H1 (cell line): ENCODE measurements at regions not wholly inside any gene's neighbourhood (a gene's known extent, or its start where the extent isn't known, plus 50 kb on each side); places are given as distances from the start of the nearest gene placed in this dataset.

Source experiments
- CTCF ChIA-PET: fragments of 300-600 bp; sonication (Branson Sonifier 250); formaldehyde crosslinking; loops from one replicate; lab custom pipeline; 2021; ENCODE audit not compliant: partially characterized antibody; lab: Charles Lee
- POLR2A ChIA-PET: fragments of 300-600 bp; sonication (Branson Sonifier 250); formaldehyde crosslinking; loops from one replicate; lab custom pipeline; 2021; ENCODE audit warnings: inconsistent platforms; ENCODE audit not compliant: partially characterized antibody; lab: Charles Lee
- DNase-seq, 2 experiments: peaks; one replicate each; pipeline versions ENCODE4 v3.0.0 to v3.0.0-alpha.2; 2010 to 2022; ENCODE audit warnings: low spot score in 2 of 2, low read depth in 1 of 2, mixed read lengths in 1 of 2
- FAIRE-seq: peaks from 2 replicates; lab custom pipeline; 2011; peaks lifted over from hg19 to GRCh38; lab: Jason Lieb, UNC
- H2AFZ ChIP-seq: 2 replicates; pipeline ENCODE4 v1.8.1; 2012; ENCODE audit warnings: low read length, inconsistent platforms
- H2AK5ac ChIP-seq: 2 replicates; pipeline ENCODE4 v1.6.1; 2013; ENCODE audit warnings: low read depth, low read length
- H2BK120ac ChIP-seq: replicated peaks from 2 replicates; pipeline ENCODE3; 2013; ENCODE audit warnings: low read depth, low read length, inconsistent platforms
- H2BK12ac ChIP-seq: 2 replicates; pipeline ENCODE4 v1.6.1; 2013; ENCODE audit warnings: low read depth, low read length
- H2BK15ac ChIP-seq: 2 replicates; pipeline ENCODE4 v1.6.1; 2013; ENCODE audit warnings: low read length
- H2BK20ac ChIP-seq: 2 replicates; pipeline ENCODE4 v1.6.1; 2013; ENCODE audit warnings: low read length
- H2BK5ac ChIP-seq: 2 replicates; pipeline ENCODE4 v1.6.1; 2013; ENCODE audit warnings: low read depth, low read length
- H3K14ac ChIP-seq: 2 replicates; pipeline ENCODE4 v1.6.1; 2013; ENCODE audit warnings: inconsistent platforms; ENCODE audit not compliant: insufficient read length
- H3K18ac ChIP-seq: 2 replicates; pipeline ENCODE4 v1.6.1; 2013; ENCODE audit warnings: low read length; ENCODE audit errors: extremely low read depth
- H3K23ac ChIP-seq: 2 replicates; pipeline ENCODE4 v1.6.1; 2013; ENCODE audit warnings: inconsistent platforms; ENCODE audit not compliant: insufficient read length
- H3K23me2 ChIP-seq: 2 replicates; pipeline ENCODE4 v1.6.1; 2013; ENCODE audit warnings: low read depth, low read length
- H3K27ac ChIP-seq: 2 replicates; pipeline ENCODE4 v1.6.1; 2011; ENCODE audit warnings: low read depth, low read length, inconsistent platforms
- H3K27me3 ChIP-seq, 4 experiments: replicated peaks in 1 of 4; 1 replicate in 1 of 4; 2 replicates in 3 of 4; pipeline versions ENCODE4 v1.6.1 to v1.8.1; 2011 to 2013; ENCODE audit warnings: low read length in 3 of 4, mild to moderate bottlenecking in 3 of 4, inconsistent platforms in 2 of 4, mixed read lengths in 2 of 4, moderate library complexity in 1 of 4; ENCODE audit not compliant: control insufficient read depth in 3 of 4, insufficient read depth in 3 of 4; ENCODE audit errors: extremely low read depth in 1 of 4
- H3K36me3 ChIP-seq, 4 experiments: 2 replicates each; pipeline versions ENCODE4 v1.6.1 to v1.8.1; 2011 to 2013; ENCODE audit warnings: mild to moderate bottlenecking in 4 of 4, low read length in 3 of 4, moderate library complexity in 2 of 4, control low read depth in 1 of 4, inconsistent platforms in 1 of 4; ENCODE audit not compliant: insufficient read depth in 4 of 4, control insufficient read depth in 2 of 4
- H3K4ac ChIP-seq: replicated peaks from 2 replicates; pipeline ENCODE3; 2013; ENCODE audit warnings: low read length, low read depth, mixed read lengths, inconsistent platforms; ENCODE audit not compliant: insufficient read length
- H3K4me1 ChIP-seq, 4 experiments: replicated peaks in 1 of 4; 1 replicate in 1 of 4; 2 replicates in 3 of 4; pipeline versions ENCODE4 v1.6.1 to v1.8.1; 2011 to 2013; ENCODE audit warnings: low read length in 3 of 4, inconsistent platforms in 2 of 4, mixed read lengths in 1 of 4; ENCODE audit not compliant: insufficient read depth in 4 of 4, control insufficient read depth in 3 of 4
- H3K4me2 ChIP-seq, 2 experiments: 2 replicates each; pipeline versions ENCODE4 v1.6.1 to v1.8.1; 2011 to 2013; ENCODE audit warnings: low read depth in 2 of 2, low read length in 2 of 2, control low read depth in 1 of 2, inconsistent platforms in 1 of 2, mild to moderate bottlenecking in 1 of 2; ENCODE audit not compliant: insufficient read depth in 1 of 2
- H3K4me3 ChIP-seq, 4 experiments: fragments of 200-600, 300-600 bp in 1 of 4; sonication (generic), shearing (Covaris generic), sonication (Bioruptor Twin) in 1 of 4; 2 replicates each; pipeline versions ENCODE4 v1.5.1 to v1.8.1; 2011 to 2016; ENCODE audit warnings: low read length in 4 of 4, low read depth in 3 of 4, control low read depth in 2 of 4, inconsistent platforms in 2 of 4, mild to moderate bottlenecking in 2 of 4, mixed read lengths in 1 of 4, moderate library complexity in 1 of 4; ENCODE audit not compliant: insufficient read depth in 2 of 4; ENCODE audit errors: extremely low read depth in 1 of 4
- H3K56ac ChIP-seq: replicated peaks from 2 replicates; pipeline ENCODE3; 2013; ENCODE audit warnings: low read depth, mild to moderate bottlenecking, mixed read lengths, low read length, inconsistent platforms; ENCODE audit not compliant: insufficient read length
- H3K79me1 ChIP-seq: 2 replicates; pipeline ENCODE4 v1.6.1; 2013; ENCODE audit warnings: low read depth, low read length, control low read depth
- H3K79me2 ChIP-seq, 2 experiments: 2 replicates each; pipeline versions ENCODE4 v1.6.1 to v1.8.1; 2012 to 2013; ENCODE audit warnings: low read length in 2 of 2, mild to moderate bottlenecking in 2 of 2, inconsistent platforms in 1 of 2; ENCODE audit not compliant: insufficient read depth in 2 of 2, control insufficient read depth in 1 of 2
- H3K9ac ChIP-seq, 4 experiments: replicated peaks in 1 of 4; 1 replicate in 1 of 4; 2 replicates in 3 of 4; pipeline versions ENCODE4 v1.6.1 to v1.8.1; 2011 to 2013; ENCODE audit warnings: low read depth in 3 of 4, low read length in 3 of 4, control low read depth in 2 of 4, mild to moderate bottlenecking in 2 of 4, moderate library complexity in 2 of 4, inconsistent platforms in 1 of 4; ENCODE audit errors: extremely low read depth in 1 of 4
- H3K9me3 ChIP-seq, 2 experiments: 2 replicates each; pipeline versions ENCODE4 v1.6.1 to v1.8.1; 2012 to 2013; ENCODE audit warnings: mild to moderate bottlenecking in 2 of 2, moderate library complexity in 2 of 2, control low read depth in 1 of 2, inconsistent platforms in 1 of 2, low read depth in 1 of 2, low read length in 1 of 2, mixed read lengths in 1 of 2; ENCODE audit not compliant: insufficient read depth in 2 of 2
- H4K20me1 ChIP-seq, 2 experiments: replicated peaks in 1 of 2; 2 replicates each; pipeline versions ENCODE3 to v1.8.1; 2011 to 2013; ENCODE audit warnings: inconsistent platforms in 2 of 2, low read length in 2 of 2, mild to moderate bottlenecking in 1 of 2; ENCODE audit not compliant: insufficient read depth in 2 of 2, control insufficient read depth in 1 of 2
- H4K5ac ChIP-seq: 2 replicates; pipeline ENCODE4 v1.6.1; 2013; ENCODE audit warnings: low read length, low read depth, mixed read lengths, inconsistent platforms; ENCODE audit not compliant: insufficient read length
- H4K8ac ChIP-seq: 2 replicates; pipeline ENCODE4 v1.8.0; 2013; ENCODE audit warnings: mild to moderate bottlenecking, moderate library complexity, low read length, inconsistent platforms; ENCODE audit not compliant: insufficient read depth; ENCODE audit errors: extremely low read depth
- H4K91ac ChIP-seq: replicated peaks from 2 replicates; pipeline ENCODE3; 2013; ENCODE audit warnings: low read length, mixed read lengths, inconsistent platforms; ENCODE audit not compliant: insufficient read length
- BCL11A ChIP-seq, 2 experiments: IDR thresholded peaks; one replicate each; pipeline ENCODE4 v1.6.1; 2011; ENCODE audit warnings: low read depth in 2 of 2, low read length in 2 of 2, mild to moderate bottlenecking in 2 of 2
- CBX8 ChIP-seq: fragments of 300-800, 300-1000 bp; sonication (generic); IDR thresholded peaks from 2 replicates; pipeline ENCODE4 v1.7.1; 2016; ENCODE audit warnings: low read depth, low read length, borderline replicate concordance
- CHD1 ChIP-seq: IDR thresholded peaks from 2 replicates; pipeline ENCODE4 v1.6.1; 2012; ENCODE audit warnings: low read depth, low read length, improper control_type of control experiment
- FOSL1 ChIP-seq: IDR thresholded peaks from 2 replicates; pipeline ENCODE4 v1.6.1; 2011; ENCODE audit warnings: mild to moderate bottlenecking, low read depth, low read length, moderate library complexity; ENCODE audit not compliant: insufficient read depth
- GABPA ChIP-seq: IDR thresholded peaks from 2 replicates; pipeline ENCODE4 v1.6.1; 2011; ENCODE audit warnings: mild to moderate bottlenecking, low read length, moderate library complexity, borderline replicate concordance; ENCODE audit not compliant: insufficient read depth
- HDAC6 ChIP-seq: IDR thresholded peaks from one replicate; pipeline ENCODE4 v1.7.1; 2012; ENCODE audit warnings: low read depth, mild to moderate bottlenecking, inconsistent platforms, low read length, moderate library complexity
- NANOG ChIP-seq: IDR thresholded peaks from 2 replicates; pipeline ENCODE4 v1.6.1; 2011; ENCODE audit warnings: low read length, low read depth, mild to moderate bottlenecking, inconsistent platforms; ENCODE audit not compliant: insufficient read depth, poor library complexity, severe bottlenecking
- RXRA ChIP-seq: IDR thresholded peaks from 2 replicates; pipeline ENCODE4 v1.6.1; 2011; ENCODE audit warnings: low read depth, mild to moderate bottlenecking, low read length, moderate library complexity; ENCODE audit not compliant: insufficient read depth
- SIN3A ChIP-seq, 2 experiments: IDR thresholded peaks in 1 of 2; conservative IDR thresholded peaks in 1 of 2; 2 replicates each; pipeline ENCODE4 v1.6.1; 2011 to 2012; ENCODE audit warnings: low read length in 2 of 2, improper control_type of control experiment in 1 of 2, low read depth in 1 of 2, mild to moderate bottlenecking in 1 of 2
- SP2 ChIP-seq: IDR thresholded peaks from 2 replicates; pipeline ENCODE4 v1.6.1; 2012; ENCODE audit warnings: mild to moderate bottlenecking, low read length, inconsistent platforms
- SUZ12 ChIP-seq: fragments of 200-600 bp; sonication (generic); IDR thresholded peaks from 2 replicates; pipeline ENCODE4 v1.6.1; 2012; ENCODE audit warnings: mild to moderate bottlenecking, inconsistent platforms, low read length, moderate library complexity, mixed read lengths
- ZNF274 ChIP-seq: IDR thresholded peaks from 2 replicates; pipeline ENCODE4 v1.7.0; 2012; ENCODE audit warnings: low read length, borderline replicate concordance; ENCODE audit errors: extremely low read depth
- WGBS, 2 experiments: shearing (Covaris generic) in 1 of 2; methylation state at CpG; one replicate each; pipeline versions ENCODE4 v1.1.6 to v1.1.7; 2013 to 2015; ENCODE audit warnings: low lambda C conversion rate in 2 of 2, mixed read lengths in 2 of 2, inconsistent platforms in 1 of 2, low coverage in 1 of 2, missing lambda C conversion rate in 1 of 2; ENCODE audit not compliant: insufficient replicate concordance in 2 of 2, insufficient coverage in 1 of 2, insufficient read length in 1 of 2; ENCODE audit errors: extremely low coverage in 1 of 2, missing lambda C conversion rate in 1 of 2; 5-methylcytosine and 5-hydroxymethylcytosine counted together
- TF ChIP-seq, protein P1 (sequence below): IDR thresholded peaks from 2 replicates; pipeline ENCODE4 v1.6.1; 2012; ENCODE audit warnings: inconsistent platforms
- TF ChIP-seq, protein P2 (sequence below): IDR thresholded peaks from 2 replicates; pipeline ENCODE4 v1.6.1; 2012; ENCODE audit warnings: inconsistent platforms

DNA sequence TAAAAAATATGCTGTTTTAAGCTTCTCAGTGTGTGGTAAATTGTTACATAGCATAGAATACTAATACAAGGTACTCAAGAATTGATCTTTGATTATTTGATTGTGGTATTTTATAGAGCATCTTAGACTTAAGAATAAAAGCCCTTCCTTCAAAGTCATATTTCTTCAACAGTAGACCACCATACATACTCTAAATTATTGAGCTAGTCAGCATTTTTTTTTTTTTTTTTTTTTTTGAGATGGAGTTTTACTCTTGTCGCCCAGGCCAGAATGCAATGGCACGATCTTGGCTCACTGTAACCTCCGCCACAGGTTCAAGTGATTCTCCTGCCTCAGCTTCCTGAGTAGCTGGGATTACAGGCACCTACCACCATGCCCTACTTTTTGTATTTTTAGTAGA lies 436.7 kb upstream of the LUZP2 start:
- Histone ChIP-seq H3K79me1 (no peaks in the 10 kb centered on the region), H2BK5ac (no peak overlapping the region), H3K14ac (no peak overlapping the region), H3K23me2 (no peaks in the 10 kb centered on the region), H3K36me3 (no peaks in the 10 kb centered on the region), H2AK5ac (no peak overlapping the region), H3K4me1 (no peaks in the 10 kb centered on the region), H4K91ac (no peak overlapping the region), H3K9ac (no peak overlapping the region), H3K18ac (no peak overlapping the region), H2BK12ac (no peak overlapping the region), H3K56ac (no peak overlapping the region), H2BK20ac (no peak overlapping the region), H2AFZ (no peak overlapping the region), H3K27me3 (no peaks in the 10 kb centered on the region), H2BK15ac (no peak overlapping the region), H3K9me3 (no peaks in the 10 kb centered on the region), H3K27ac (no peak overlapping the region), H4K8ac (no peak overlapping the region), H3K79me2 (no peaks in the 10 kb centered on the region), H3K4ac (no peak overlapping the region), H3K4me2 (no peak overlapping the region), H4K5ac (no peak overlapping the region), H3K23ac (no peak overlapping the region), H2BK120ac (no peak overlapping the region), H4K20me1 (no peaks in the 10 kb centered on the region), H3K4me3 (no peak overlapping the region)
- FAIRE-seq (no peak), DNase-seq (no peak)
- POLR2A ChIA-PET, result no interaction called here
- CTCF ChIA-PET, result no interaction called here
- 96% methylated on average over 3 of the region's 3 CpGs; no CpG with 5 or more reads in 1 of the 2 experiments for WGBS, 2 experiments
- TF ChIP-seq, protein P1, sequence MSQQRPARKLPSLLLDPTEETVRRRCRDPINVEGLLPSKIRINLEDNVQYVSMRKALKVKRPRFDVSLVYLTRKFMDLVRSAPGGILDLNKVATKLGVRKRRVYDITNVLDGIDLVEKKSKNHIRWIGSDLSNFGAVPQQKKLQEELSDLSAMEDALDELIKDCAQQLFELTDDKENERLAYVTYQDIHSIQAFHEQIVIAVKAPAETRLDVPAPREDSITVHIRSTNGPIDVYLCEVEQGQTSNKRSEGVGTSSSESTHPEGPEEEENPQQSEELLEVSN, result no peak
- TF ChIP-seq RXRA (no peak), CHD1 (no peak), NANOG (no peak), BCL11A (IDR thresholded peaks at IDR 0.05; ENCODE audit: low read depth in 2 of 2, low read length in 2 of 2) (no peak), SP2 (no peak), GABPA (no peak), FOSL1 (no peak), ZNF274 (no peak), SUZ12 (no peak), SIN3A (conservative IDR thresholded peaks at IDR 0.05 in 1 of 2, IDR thresholded peaks at IDR 0.05 in 1 of 2; ENCODE audit: low read depth in 1 of 2, low read length in 2 of 2) (no peak), CBX8 (no peak), HDAC6 (no peak)
- TF ChIP-seq, protein P2, sequence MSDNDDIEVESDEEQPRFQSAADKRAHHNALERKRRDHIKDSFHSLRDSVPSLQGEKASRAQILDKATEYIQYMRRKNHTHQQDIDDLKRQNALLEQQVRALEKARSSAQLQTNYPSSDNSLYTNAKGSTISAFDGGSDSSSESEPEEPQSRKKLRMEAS, result no peak
